Liver (tissue), 3 donors: ENCODE measurements at regions not wholly inside any gene's neighbourhood (a gene's known extent, or its start where the extent isn't known, plus 50 kb on each side); places are given as distances from the start of the nearest gene placed in this dataset.

ENCODE experiments used
- EGR1 ChIP-seq, 2 donors: IDR thresholded peaks; 2 replicates each; pipeline ENCODE4 v1.6.1; 2016 to 2018; ENCODE audit warnings: antibody characterized with exemption in 2 of 2, low read depth in 2 of 2
- GABPA ChIP-seq, 2 donors: IDR thresholded peaks in 1 of 2; conservative IDR thresholded peaks in 1 of 2; 2 replicates each; pipeline ENCODE4 v1.6.1; 2016; ENCODE audit warnings: antibody characterized with exemption in 2 of 2, mild to moderate bottlenecking in 1 of 2, moderate library complexity in 1 of 2
- HNF4G ChIP-seq: IDR thresholded peaks from 2 replicates; pipeline ENCODE4 v1.6.1; 2016; ENCODE audit warnings: antibody characterized with exemption
- JUND ChIP-seq, 2 donors: IDR thresholded peaks; 2 replicates each; pipeline ENCODE4 v1.6.1; 2016; ENCODE audit warnings: antibody characterized with exemption in 2 of 2
- NR2F2 ChIP-seq: IDR thresholded peaks from 2 replicates; pipeline ENCODE4 v1.6.1; 2016; ENCODE audit warnings: antibody characterized with exemption
- RAD21 ChIP-seq, 2 donors: IDR thresholded peaks; 2 replicates each; pipeline ENCODE4 v1.6.1; 2016; ENCODE audit warnings: antibody characterized with exemption in 2 of 2, mild to moderate bottlenecking in 2 of 2
- RXRA ChIP-seq, 2 donors: IDR thresholded peaks; 2 replicates each; pipeline ENCODE4 v1.6.1; 2017 to 2018; ENCODE audit warnings: antibody characterized with exemption in 2 of 2, mild to moderate bottlenecking in 1 of 2
- SP1 ChIP-seq: IDR thresholded peaks from 2 replicates; pipeline ENCODE4 v1.6.1; 2018; ENCODE audit warnings: antibody characterized with exemption, mild to moderate bottlenecking
- YY1 ChIP-seq: IDR thresholded peaks from 2 replicates; pipeline ENCODE4 v1.6.1; 2016; ENCODE audit warnings: antibody characterized with exemption, mild to moderate bottlenecking
- TF ChIP-seq, protein P1 (sequence below): fragments of 150-350 bp; IDR thresholded peaks from 2 replicates; pipeline ENCODE4 v1.5.1; 2017; ENCODE audit warnings: improper control_type of control experiment, low read depth, low read length; ENCODE audit not compliant: missing input control
- TF ChIP-seq, protein P2 (sequence below): IDR thresholded peaks from 2 replicates; pipeline ENCODE4 v1.6.1; 2016; ENCODE audit warnings: antibody characterized with exemption
- TF ChIP-seq, protein P3 (sequence below): IDR thresholded peaks from 2 replicates; pipeline ENCODE4 v1.6.1; 2016; ENCODE audit warnings: antibody characterized with exemption
- TF ChIP-seq, protein P4 (sequence below): IDR thresholded peaks from 2 replicates; pipeline ENCODE4 v1.6.1; 2016; ENCODE audit warnings: antibody characterized with exemption, mild to moderate bottlenecking
- TF ChIP-seq, protein P5 (sequence below): IDR thresholded peaks from 2 replicates; pipeline ENCODE4 v1.6.1; 2016; ENCODE audit warnings: antibody characterized with exemption
- donor health status: healthy.
- donor health status: healthy.

DNA sequence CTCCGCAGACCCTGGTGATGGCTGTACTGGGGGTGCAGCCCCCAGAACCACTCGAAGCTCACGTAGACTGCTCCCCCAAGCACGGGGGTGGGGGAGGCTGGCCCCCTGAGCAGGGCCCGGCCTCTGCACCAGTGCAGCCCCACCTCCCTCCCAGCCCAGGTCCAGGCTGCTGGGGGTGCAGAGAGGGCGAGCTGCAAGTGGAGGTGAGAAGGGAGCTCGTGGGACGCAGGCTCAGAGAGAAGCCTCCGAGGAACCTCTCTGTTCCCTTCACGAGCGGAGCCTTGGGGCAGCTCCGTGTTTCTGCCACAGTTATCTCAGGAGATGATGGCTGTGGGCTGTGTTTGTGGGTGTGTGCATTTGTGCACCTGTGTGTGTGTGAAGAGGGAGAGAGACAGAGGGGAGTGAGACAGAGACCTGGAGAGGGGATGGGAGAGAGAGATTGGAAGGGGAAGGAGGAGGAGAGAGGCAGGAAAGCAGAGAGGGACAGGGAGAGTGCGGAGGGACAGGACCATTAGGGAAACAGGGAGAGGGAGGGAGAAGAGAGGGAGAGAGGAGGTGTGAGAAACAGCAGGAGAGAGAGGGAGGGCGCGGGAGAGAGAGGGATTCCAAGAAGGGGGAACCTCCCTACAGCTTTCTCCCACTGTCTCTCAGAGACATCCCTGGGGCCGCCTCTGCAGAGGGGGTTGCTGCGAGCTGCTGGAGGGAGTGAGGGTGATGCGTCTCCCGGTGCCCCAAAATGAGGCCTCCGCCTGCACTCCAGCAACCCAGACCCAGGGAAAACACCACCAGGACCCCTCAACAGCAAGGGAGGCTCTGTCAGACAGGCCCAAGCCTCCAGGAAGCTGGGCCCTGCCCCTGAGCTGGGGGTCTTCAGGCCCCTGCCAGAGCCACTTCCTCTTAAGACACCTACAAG is 1488.6 kb downstream of the BRD1 start:
- TF ChIP-seq, protein P1, sequence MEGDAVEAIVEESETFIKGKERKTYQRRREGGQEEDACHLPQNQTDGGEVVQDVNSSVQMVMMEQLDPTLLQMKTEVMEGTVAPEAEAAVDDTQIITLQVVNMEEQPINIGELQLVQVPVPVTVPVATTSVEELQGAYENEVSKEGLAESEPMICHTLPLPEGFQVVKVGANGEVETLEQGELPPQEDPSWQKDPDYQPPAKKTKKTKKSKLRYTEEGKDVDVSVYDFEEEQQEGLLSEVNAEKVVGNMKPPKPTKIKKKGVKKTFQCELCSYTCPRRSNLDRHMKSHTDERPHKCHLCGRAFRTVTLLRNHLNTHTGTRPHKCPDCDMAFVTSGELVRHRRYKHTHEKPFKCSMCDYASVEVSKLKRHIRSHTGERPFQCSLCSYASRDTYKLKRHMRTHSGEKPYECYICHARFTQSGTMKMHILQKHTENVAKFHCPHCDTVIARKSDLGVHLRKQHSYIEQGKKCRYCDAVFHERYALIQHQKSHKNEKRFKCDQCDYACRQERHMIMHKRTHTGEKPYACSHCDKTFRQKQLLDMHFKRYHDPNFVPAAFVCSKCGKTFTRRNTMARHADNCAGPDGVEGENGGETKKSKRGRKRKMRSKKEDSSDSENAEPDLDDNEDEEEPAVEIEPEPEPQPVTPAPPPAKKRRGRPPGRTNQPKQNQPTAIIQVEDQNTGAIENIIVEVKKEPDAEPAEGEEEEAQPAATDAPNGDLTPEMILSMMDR: no peak
- TF ChIP-seq YY1 (no peak), RAD21 (IDR thresholded peaks at IDR 0.05) (no peak), HNF4G (no peak), RXRA (IDR thresholded peaks at IDR 0.05) (no peak), EGR1 (IDR thresholded peaks at IDR 0.05; ENCODE audit: low read depth in 2 of 2) (no peak), GABPA (IDR thresholded peaks at IDR 0.05 in 1 of 2, conservative IDR thresholded peaks at IDR 0.05 in 1 of 2) (no peak), JUND (IDR thresholded peaks at IDR 0.05) (no peak), SP1 (no peak), NR2F2 (no peak)
- TF ChIP-seq, protein P2, sequence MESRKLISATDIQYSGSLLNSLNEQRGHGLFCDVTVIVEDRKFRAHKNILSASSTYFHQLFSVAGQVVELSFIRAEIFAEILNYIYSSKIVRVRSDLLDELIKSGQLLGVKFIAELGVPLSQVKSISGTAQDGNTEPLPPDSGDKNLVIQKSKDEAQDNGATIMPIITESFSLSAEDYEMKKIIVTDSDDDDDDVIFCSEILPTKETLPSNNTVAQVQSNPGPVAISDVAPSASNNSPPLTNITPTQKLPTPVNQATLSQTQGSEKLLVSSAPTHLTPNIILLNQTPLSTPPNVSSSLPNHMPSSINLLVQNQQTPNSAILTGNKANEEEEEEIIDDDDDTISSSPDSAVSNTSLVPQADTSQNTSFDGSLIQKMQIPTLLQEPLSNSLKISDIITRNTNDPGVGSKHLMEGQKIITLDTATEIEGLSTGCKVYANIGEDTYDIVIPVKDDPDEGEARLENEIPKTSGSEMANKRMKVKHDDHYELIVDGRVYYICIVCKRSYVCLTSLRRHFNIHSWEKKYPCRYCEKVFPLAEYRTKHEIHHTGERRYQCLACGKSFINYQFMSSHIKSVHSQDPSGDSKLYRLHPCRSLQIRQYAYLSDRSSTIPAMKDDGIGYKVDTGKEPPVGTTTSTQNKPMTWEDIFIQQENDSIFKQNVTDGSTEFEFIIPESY: no peak
- TF ChIP-seq, protein P3, sequence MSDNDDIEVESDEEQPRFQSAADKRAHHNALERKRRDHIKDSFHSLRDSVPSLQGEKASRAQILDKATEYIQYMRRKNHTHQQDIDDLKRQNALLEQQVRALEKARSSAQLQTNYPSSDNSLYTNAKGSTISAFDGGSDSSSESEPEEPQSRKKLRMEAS: no peak
- TF ChIP-seq, protein P4, sequence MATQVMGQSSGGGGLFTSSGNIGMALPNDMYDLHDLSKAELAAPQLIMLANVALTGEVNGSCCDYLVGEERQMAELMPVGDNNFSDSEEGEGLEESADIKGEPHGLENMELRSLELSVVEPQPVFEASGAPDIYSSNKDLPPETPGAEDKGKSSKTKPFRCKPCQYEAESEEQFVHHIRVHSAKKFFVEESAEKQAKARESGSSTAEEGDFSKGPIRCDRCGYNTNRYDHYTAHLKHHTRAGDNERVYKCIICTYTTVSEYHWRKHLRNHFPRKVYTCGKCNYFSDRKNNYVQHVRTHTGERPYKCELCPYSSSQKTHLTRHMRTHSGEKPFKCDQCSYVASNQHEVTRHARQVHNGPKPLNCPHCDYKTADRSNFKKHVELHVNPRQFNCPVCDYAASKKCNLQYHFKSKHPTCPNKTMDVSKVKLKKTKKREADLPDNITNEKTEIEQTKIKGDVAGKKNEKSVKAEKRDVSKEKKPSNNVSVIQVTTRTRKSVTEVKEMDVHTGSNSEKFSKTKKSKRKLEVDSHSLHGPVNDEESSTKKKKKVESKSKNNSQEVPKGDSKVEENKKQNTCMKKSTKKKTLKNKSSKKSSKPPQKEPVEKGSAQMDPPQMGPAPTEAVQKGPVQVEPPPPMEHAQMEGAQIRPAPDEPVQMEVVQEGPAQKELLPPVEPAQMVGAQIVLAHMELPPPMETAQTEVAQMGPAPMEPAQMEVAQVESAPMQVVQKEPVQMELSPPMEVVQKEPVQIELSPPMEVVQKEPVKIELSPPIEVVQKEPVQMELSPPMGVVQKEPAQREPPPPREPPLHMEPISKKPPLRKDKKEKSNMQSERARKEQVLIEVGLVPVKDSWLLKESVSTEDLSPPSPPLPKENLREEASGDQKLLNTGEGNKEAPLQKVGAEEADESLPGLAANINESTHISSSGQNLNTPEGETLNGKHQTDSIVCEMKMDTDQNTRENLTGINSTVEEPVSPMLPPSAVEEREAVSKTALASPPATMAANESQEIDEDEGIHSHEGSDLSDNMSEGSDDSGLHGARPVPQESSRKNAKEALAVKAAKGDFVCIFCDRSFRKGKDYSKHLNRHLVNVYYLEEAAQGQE: no peak
- TF ChIP-seq, protein P5, sequence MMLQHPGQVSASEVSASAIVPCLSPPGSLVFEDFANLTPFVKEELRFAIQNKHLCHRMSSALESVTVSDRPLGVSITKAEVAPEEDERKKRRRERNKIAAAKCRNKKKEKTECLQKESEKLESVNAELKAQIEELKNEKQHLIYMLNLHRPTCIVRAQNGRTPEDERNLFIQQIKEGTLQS: no peak
